Caco-2 (cell line): ENCODE measurements at regions not wholly inside any gene's neighbourhood (a gene's known extent, or its start where the extent isn't known, plus 50 kb on each side); places are given as distances from the start of the nearest gene placed in this dataset.
A peak's percentile ranks its signal among the peaks of the same experiment; 100 is the strongest.
"Not testable (repeated sequence)": the region's sequence is repeated elsewhere in the genome, so short reads cannot be mapped to it uniquely, and the experiment has no call there.

ENCODE experiments used
- BruUV-seq: library from RNA; stranded (reverse); fragments of 400-500 nt; replicated peaks from 2 replicates; lab custom pipeline; 2021; lab: Mats Ljungman, UMichigan
- CTCF ChIA-PET: fragments of 300-600 bp; sonication (Branson Sonifier 250); formaldehyde crosslinking; loops from one replicate; lab custom pipeline; 2022; ENCODE audit warnings: antibody characterized with exemption; lab: Charles Lee
- POLR2A ChIA-PET: fragments of 300-600 bp; sonication (Branson Sonifier 250); formaldehyde crosslinking; loops from one replicate; lab custom pipeline; 2022; ENCODE audit warnings: antibody characterized with exemption; lab: Charles Lee
- DNase-seq, 2 experiments: peaks; one replicate each; pipeline versions ENCODE4 v3.0.0 to v3.0.0-alpha.2; 2020 to 2022
- H3K27me3 ChIP-seq: replicated peaks from 2 replicates; pipeline ENCODE4 v1.6.0; 2011; ENCODE audit warnings: low read length; ENCODE audit not compliant: control insufficient read depth, insufficient read depth
- H3K36me3 ChIP-seq: 2 replicates; pipeline ENCODE4 v1.5.1; 2011; ENCODE audit warnings: low read length; ENCODE audit not compliant: control insufficient read depth, insufficient read depth
- H3K4me1 ChIP-seq: fragments of 250-450 bp; sonication (Bioruptor Pico); 2 replicates; pipeline ENCODE4 v1.5.1; 2020; ENCODE audit warnings: mild to moderate bottlenecking
- H3K4me3 ChIP-seq: 2 replicates; pipeline ENCODE4 v1.5.1; 2011; ENCODE audit warnings: low read depth, mild to moderate bottlenecking, control low read depth, low read length
- H3K9me3 ChIP-seq: fragments of 250-450 bp; sonication (Bioruptor Pico); 2 replicates; pipeline ENCODE4 v1.5.1; 2020; ENCODE audit warnings: mild to moderate bottlenecking, moderate library complexity
- H3K27ac Mint-ChIP-seq: one replicate; pipeline ENCODE4 v1.8.0; 2022; ENCODE audit warnings: mixed read lengths; ENCODE audit not compliant: unreplicated experiment
- H3K27me3 Mint-ChIP-seq: one replicate; pipeline ENCODE4 v1.8.0; 2022; ENCODE audit warnings: mixed read lengths; ENCODE audit not compliant: insufficient read depth, unreplicated experiment
- H3K36me3 Mint-ChIP-seq: one replicate; pipeline ENCODE4 v1.8.0; 2022; ENCODE audit warnings: mild to moderate bottlenecking, mixed read lengths; ENCODE audit not compliant: insufficient read depth, unreplicated experiment
- H3K4me1 Mint-ChIP-seq: one replicate; pipeline ENCODE4 v1.8.0; 2022; ENCODE audit warnings: low read depth, mixed read lengths; ENCODE audit not compliant: unreplicated experiment
- H3K4me3 Mint-ChIP-seq: one replicate; pipeline ENCODE4 v1.8.0; 2022; ENCODE audit warnings: mild to moderate bottlenecking, moderate library complexity, mixed read lengths; ENCODE audit not compliant: unreplicated experiment
- H3K9me3 Mint-ChIP-seq: one replicate; pipeline ENCODE4 v1.8.0; 2022; ENCODE audit warnings: mixed read lengths; ENCODE audit not compliant: unreplicated experiment
- intact Hi-C: fragments of 100-400 bp; cut with micrococcal nuclease; formaldehyde crosslinking; loops from one replicate; pipeline ENCODE4 v1.10.0; 2022; ENCODE audit not compliant: unreplicated experiment
- TF ChIP-seq, protein P1 (sequence below), 2 experiments: fragments of 200-600 bp in 1 of 2; IDR thresholded peaks; 1 replicate in 1 of 2; 2 replicates in 1 of 2; pipeline versions ENCODE4 v1.5.1 to v1.8.0; 2011 to 2022; ENCODE audit warnings: antibody characterized with exemption in 1 of 2, control low read depth in 1 of 2, inconsistent platforms in 1 of 2, low read depth in 1 of 2, low read length in 1 of 2, mild to moderate bottlenecking in 1 of 2, moderate library complexity in 1 of 2; ENCODE audit not compliant: insufficient read depth in 1 of 2, severe bottlenecking in 1 of 2, unreplicated experiment in 1 of 2

- no peaks in the 10 kb centered on the region for H3K27me3 ChIP-seq
- H3K4me1 ChIP-seq = no peaks in the 10 kb centered on the region
- no peaks in the 10 kb centered on the region for H3K36me3 Mint-ChIP-seq
- H3K27me3 Mint-ChIP-seq = no peaks in the 10 kb centered on the region
- H3K27ac Mint-ChIP-seq = no peak overlapping the region
- ChIA-PET POLR2A (no interaction called here), CTCF (no interaction called here)
- no peak overlapping the region for H3K4me3 Mint-ChIP-seq
- TF ChIP-seq, protein P1, sequence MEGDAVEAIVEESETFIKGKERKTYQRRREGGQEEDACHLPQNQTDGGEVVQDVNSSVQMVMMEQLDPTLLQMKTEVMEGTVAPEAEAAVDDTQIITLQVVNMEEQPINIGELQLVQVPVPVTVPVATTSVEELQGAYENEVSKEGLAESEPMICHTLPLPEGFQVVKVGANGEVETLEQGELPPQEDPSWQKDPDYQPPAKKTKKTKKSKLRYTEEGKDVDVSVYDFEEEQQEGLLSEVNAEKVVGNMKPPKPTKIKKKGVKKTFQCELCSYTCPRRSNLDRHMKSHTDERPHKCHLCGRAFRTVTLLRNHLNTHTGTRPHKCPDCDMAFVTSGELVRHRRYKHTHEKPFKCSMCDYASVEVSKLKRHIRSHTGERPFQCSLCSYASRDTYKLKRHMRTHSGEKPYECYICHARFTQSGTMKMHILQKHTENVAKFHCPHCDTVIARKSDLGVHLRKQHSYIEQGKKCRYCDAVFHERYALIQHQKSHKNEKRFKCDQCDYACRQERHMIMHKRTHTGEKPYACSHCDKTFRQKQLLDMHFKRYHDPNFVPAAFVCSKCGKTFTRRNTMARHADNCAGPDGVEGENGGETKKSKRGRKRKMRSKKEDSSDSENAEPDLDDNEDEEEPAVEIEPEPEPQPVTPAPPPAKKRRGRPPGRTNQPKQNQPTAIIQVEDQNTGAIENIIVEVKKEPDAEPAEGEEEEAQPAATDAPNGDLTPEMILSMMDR (IDR thresholded peaks at IDR 0.05; ENCODE audit: insufficient read depth in 1 of 2, low read depth in 1 of 2, low read length in 1 of 2, severe bottlenecking in 1 of 2, unreplicated experiment in 1 of 2) = no peak
- H3K9me3 Mint-ChIP-seq = no peaks in the 10 kb centered on the region
- no peak overlapping the region for H3K4me3 ChIP-seq
- no peaks in the 10 kb centered on the region for H3K36me3 ChIP-seq
- no TSS peak for BruUV-seq
- peaks cover 6% of the 10 kb centered on the region for H3K4me1 Mint-ChIP-seq
- intact Hi-C loops = no loop called here
- no peak for DNase-seq
- no peaks in the 10 kb centered on the region for H3K9me3 ChIP-seq
Observed at GRCh38 chr9:97153967-97154366, 115.0 kb upstream of the CTSV start.

DNA sequence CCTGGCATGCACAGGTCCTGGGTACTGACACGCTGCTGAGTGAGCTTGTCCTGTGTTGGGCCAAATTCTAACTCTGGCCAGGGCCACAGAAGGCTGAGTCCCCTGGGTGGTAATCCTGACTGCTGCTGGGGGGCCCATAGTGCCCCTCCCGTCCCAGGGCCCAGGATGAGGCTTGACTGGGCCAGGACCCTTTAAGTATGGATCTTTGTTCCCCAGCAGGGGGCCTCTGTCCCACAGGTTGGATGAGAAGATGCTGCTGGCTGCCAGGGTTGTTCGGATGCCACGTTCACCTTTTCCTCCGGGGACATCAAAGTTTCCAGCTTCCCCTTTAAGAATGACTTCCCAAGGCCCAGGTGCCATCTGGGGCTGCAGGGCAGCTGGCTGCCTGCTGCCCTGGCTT lies 114.2 kb upstream of the CTSV start:
- H3K9me3 Mint-ChIP-seq, H3K4me1 ChIP-seq, H3K9me3 ChIP-seq, H3K36me3 ChIP-seq, H3K27me3 ChIP-seq, intact Hi-C loops, H3K4me1 Mint-ChIP-seq, H3K4me3 ChIP-seq, H3K27ac Mint-ChIP-seq, H3K36me3 Mint-ChIP-seq, H3K4me3 Mint-ChIP-seq, CTCF ChIA-PET, BruUV-seq, POLR2A ChIA-PET, H3K27me3 Mint-ChIP-seq: not testable (repeated sequence)
- peak in 1 of 2 experiments; percentile 10 for DNase-seq
- TF ChIP-seq, protein P1 (IDR thresholded peaks at IDR 0.05; ENCODE audit: insufficient read depth in 1 of 2, low read depth in 1 of 2, low read length in 1 of 2, severe bottlenecking in 1 of 2, unreplicated experiment in 1 of 2) = peak in 1 of 2 experiments; percentile 14

- DNase-seq, H3K9me3 ChIP-seq, H3K27me3 ChIP-seq, H3K27ac Mint-ChIP-seq, BruUV-seq, intact Hi-C loops, H3K4me3 Mint-ChIP-seq, H3K4me3 ChIP-seq, CTCF ChIA-PET, H3K4me1 Mint-ChIP-seq, H3K9me3 Mint-ChIP-seq, H3K36me3 ChIP-seq, H3K27me3 Mint-ChIP-seq, POLR2A ChIA-PET, H3K36me3 Mint-ChIP-seq, H3K4me1 ChIP-seq: not testable (repeated sequence)
Observed at GRCh38 chr9:97150471-97150870, 111.5 kb upstream of the CTSV start.

- H3K27ac Mint-ChIP-seq, H3K4me3 Mint-ChIP-seq, CTCF ChIA-PET, BruUV-seq, H3K4me3 ChIP-seq, H3K4me1 Mint-ChIP-seq, H3K36me3 ChIP-seq, H3K27me3 Mint-ChIP-seq, H3K36me3 Mint-ChIP-seq, POLR2A ChIA-PET, H3K9me3 Mint-ChIP-seq, H3K4me1 ChIP-seq, DNase-seq, H3K9me3 ChIP-seq, intact Hi-C loops, H3K27me3 ChIP-seq: not testable (repeated sequence)
Observed at GRCh38 chr9:97148428-97148827, 109.5 kb upstream of the CTSV start.

DNA sequence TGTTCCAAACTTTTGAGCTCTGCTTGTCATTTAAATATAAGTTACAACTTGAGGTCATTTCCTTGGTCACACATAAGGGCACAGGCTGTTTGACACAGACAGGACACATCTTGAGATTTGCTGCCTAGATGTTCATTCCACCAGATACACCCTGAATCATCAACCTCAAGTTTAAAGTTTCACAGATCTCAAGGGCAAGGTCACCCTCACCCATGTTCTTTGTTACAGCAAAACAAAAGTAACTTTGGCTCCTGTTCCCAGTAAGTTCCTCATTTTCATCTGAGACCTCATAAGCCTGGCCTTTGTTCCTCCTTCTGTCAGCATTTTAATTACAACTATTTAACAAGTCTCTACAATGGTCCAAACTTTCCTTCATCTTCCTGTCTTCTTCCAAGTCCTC lies 106.7 kb upstream of the CTSV start:
- H3K4me1 ChIP-seq, H3K27ac Mint-ChIP-seq, H3K36me3 ChIP-seq, H3K4me1 Mint-ChIP-seq, DNase-seq, H3K9me3 ChIP-seq, H3K27me3 ChIP-seq, H3K4me3 ChIP-seq, BruUV-seq, POLR2A ChIA-PET, H3K4me3 Mint-ChIP-seq, CTCF ChIA-PET, intact Hi-C loops, H3K9me3 Mint-ChIP-seq, H3K27me3 Mint-ChIP-seq, H3K36me3 Mint-ChIP-seq: not testable (repeated sequence)
